Ectodermal cell (in vitro differentiated cells): ENCODE measurements at regions not wholly inside any gene's neighbourhood (a gene's known extent, or its start where the extent isn't known, plus 50 kb on each side); places are given as distances from the start of the nearest gene placed in this dataset.

Experiments used
- H3K27ac ChIP-seq: 2 replicates; pipeline ENCODE4 v1.7.0; 2013; ENCODE audit warnings: mild to moderate bottlenecking, low read depth, low read length; ENCODE audit not compliant: insufficient read depth, poor library complexity, severe bottlenecking
- H3K27me3 ChIP-seq: 2 replicates; pipeline ENCODE4 v1.7.0; 2013; ENCODE audit warnings: mild to moderate bottlenecking, low read length; ENCODE audit not compliant: insufficient read depth, control insufficient read depth, poor library complexity, severe bottlenecking
- H3K36me3 ChIP-seq: one replicate; pipeline ENCODE4 v1.7.0; 2013; ENCODE audit warnings: low read length; ENCODE audit not compliant: control insufficient read depth, insufficient read depth
- H3K4me1 ChIP-seq: one replicate; pipeline ENCODE4 v1.7.0; 2013; ENCODE audit warnings: low read length; ENCODE audit not compliant: control insufficient read depth, insufficient read depth
- H3K4me3 ChIP-seq: 2 replicates; pipeline ENCODE4 v1.7.0; 2013; ENCODE audit warnings: low read depth, low read length, control low read depth; ENCODE audit not compliant: insufficient read depth
- H3K9me3 ChIP-seq: 2 replicates; pipeline ENCODE4 v1.7.0; 2013; ENCODE audit warnings: mild to moderate bottlenecking, low read length, moderate library complexity; ENCODE audit not compliant: control insufficient read depth
- WGBS, 2 experiments: methylation state at CpG; one replicate each; pipeline ENCODE4 v1.1.7; 2013; ENCODE audit warnings: missing lambda C conversion rate in 2 of 2; 5-methylcytosine and 5-hydroxymethylcytosine counted together

DNA sequence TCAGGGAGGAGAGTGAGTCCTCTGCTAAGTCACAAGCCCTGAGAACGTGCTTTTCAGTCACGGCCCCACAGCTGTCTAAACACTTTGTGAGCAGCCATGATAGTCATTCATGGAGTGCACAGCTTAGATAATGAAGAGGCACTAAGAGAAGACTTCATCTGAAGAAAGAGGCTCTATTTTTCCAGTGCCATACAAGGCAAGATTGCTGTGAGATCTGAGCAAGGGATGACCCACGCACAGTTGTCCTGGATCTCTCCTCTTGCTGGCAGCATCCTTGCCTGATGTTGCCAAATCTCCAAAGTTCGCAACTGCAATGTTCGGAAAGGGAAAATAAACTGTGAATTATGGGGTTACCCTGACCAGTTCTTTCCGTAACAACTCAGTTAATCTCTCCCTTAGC is 418.7 kb downstream of the MEIS1 start:
- Histone ChIP-seq H3K27ac (no peak overlapping the region), H3K4me1 (peaks cover 10% of the 10 kb centered on the region), H3K4me3 (no peak overlapping the region), H3K36me3 (no peaks in the 10 kb centered on the region), H3K27me3 (no peaks in the 10 kb centered on the region), H3K9me3 (no peaks in the 10 kb centered on the region)
- WGBS, 2 experiments: 95% methylated on average over 5 to 6 of the region's 6 CpGs

DNA sequence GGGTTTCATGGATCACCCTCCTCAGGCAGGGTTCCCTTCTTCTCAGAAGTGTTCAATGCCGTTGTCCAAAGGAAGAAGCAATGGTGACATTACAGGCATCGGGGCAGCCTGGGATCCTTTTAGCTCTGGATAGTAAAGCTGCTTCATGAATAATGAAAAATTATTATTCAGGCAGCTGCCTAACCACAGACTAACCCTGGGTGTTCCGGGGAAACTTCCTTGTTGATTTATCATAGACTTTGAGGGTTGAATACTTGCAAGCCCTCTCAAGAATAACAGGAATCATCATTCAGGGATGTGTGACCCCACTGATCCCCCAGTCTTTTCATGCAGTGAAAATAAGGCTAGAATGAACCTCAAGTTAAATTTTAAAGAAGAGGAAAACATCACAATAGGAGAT is 419.4 kb downstream of the MEIS1 start:
- no peaks in the 10 kb centered on the region for H3K36me3 ChIP-seq
- peaks cover 7% of the 10 kb centered on the region for H3K4me1 ChIP-seq
- no peak overlapping the region for H3K27ac ChIP-seq
- H3K27me3 ChIP-seq: no peaks in the 10 kb centered on the region
- H3K4me3 ChIP-seq: no peak overlapping the region
- no peaks in the 10 kb centered on the region for H3K9me3 ChIP-seq
- 78 to 80% methylated on average over 3 of the region's 3 CpGs for WGBS, 2 experiments

DNA sequence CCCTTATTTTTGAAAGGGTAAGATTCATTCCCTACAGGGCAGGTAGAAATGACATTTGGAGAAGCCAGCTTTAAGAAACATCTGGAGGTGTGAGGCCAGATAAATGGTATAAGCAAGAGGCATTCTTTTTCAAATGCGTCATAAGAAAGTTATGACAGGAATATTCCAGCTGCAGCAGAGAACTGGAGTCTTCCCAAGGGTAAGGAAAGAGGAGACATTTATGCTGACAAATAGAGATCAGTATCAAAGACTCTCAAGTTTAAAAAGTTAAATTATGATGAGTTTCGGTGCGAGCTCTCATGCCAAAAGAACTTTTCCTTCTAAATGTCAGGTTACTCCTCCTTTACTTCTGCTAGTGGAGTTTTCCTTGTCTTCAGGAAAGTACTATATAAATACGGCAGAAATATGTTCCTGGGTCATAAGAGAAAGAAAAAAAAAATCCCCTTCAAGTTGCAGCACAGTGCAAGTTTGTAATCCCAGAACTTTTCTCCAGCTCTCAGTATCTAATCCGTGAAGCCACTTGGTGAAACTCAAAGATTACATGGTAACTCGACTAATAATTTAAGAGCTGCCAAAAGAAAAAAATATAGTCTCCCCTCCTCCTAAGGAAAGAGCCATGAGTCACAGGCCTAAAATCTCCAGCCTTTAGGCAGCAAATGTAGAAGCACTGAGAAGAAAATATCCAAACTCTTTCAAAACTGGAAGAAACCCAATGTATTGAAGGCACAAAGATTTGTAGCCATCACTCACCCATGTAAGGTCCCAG is 428.1 kb downstream of the MEIS1 start:
- no peak overlapping the region for H3K4me3 ChIP-seq
- H3K27ac ChIP-seq: no peak overlapping the region
- WGBS, 2 experiments: 93 to 95% methylated on average over 6 of the region's 6 CpGs
- no peaks in the 10 kb centered on the region for H3K9me3 ChIP-seq
- H3K27me3 ChIP-seq: no peaks in the 10 kb centered on the region
- H3K4me1 ChIP-seq: peaks cover 13% of the 10 kb centered on the region
- no peaks in the 10 kb centered on the region for H3K36me3 ChIP-seq

DNA sequence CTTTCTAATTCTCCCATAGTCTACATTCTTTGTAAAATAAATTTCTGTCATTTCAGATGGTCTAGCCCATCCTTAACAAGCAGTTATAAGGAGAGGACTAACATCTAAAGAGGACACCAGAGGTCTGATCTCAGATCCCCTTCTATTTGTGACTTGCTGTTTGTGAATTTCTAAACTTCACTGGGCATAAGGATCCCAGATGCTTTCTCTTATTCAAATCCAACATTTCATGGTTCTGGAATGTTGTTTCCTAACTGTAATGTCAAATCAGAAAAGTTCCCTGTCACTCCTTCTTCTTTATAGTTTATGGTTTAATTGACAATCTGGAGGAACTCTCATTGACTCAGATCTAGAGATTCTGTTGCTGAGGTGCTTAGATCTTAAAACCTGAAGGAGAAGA is 430.2 kb downstream of the MEIS1 start:
- Histone ChIP-seq H3K4me3 (no peak overlapping the region), H3K27me3 (no peaks in the 10 kb centered on the region), H3K36me3 (no peaks in the 10 kb centered on the region), H3K27ac (no peak overlapping the region), H3K4me1 (peaks cover 13% of the 10 kb centered on the region), H3K9me3 (no peaks in the 10 kb centered on the region)

DNA sequence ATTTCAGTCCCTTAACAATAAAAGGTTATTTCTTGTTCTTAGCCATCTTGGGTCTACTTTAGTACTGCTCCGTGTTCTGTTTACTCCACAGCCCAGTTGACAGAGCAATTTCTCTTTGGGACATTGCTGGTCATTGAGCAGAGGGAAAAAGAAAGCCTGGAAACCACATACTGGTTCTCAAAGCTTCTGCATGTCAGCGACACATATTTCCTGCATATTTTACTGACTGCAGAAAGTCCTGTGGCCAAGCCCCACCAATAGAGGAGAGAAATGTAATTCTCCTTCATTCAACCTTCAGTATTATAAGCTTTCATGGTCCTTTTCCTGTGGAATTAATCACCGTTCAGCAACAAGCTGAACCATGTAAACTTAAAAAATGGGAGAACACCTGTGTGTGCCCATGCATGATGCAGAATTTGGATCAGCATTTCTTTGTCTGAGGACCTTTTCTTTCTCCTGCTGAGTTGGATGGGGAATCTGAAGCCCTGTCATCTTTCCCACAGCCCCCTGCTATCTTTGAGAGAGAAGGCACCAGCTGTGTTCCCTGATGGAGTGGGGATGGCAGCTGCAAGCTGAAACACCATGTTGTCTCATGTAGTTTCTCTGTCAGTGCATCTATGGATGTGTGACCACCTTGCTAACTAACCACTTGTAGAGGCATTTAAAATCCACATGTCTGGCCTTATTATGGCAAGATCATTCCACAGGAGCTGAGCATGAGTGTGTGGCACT is 431.6 kb downstream of the MEIS1 start:
- Histone ChIP-seq H3K4me1 (peaks cover 13% of the 10 kb centered on the region), H3K4me3 (no peak overlapping the region), H3K36me3 (no peaks in the 10 kb centered on the region), H3K27ac (no peak overlapping the region), H3K27me3 (no peaks in the 10 kb centered on the region), H3K9me3 (no peaks in the 10 kb centered on the region)
- WGBS, 2 experiments: 92 to 93% methylated on average over 3 of the region's 3 CpGs

DNA sequence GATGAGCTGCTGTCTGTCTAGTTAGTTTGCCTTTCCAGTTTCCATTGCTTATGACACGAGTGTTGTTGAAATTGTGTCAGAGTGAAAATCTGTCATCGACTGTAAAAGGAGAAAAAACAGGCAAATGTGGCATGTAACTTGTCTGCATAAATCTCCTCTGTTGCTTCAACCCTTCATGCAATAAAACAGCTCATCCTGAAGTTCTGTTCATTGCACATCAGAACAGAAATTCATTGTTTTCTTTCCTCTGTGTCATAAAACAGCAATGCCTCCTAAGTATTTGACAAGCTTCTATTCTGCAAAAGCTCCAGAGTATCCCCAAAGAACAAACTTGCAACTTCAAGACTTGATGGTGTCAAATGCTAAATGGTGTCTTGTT is 432.1 kb downstream of the MEIS1 start:
- Histone ChIP-seq H3K4me1 (peaks cover 13% of the 10 kb centered on the region), H3K27me3 (no peaks in the 10 kb centered on the region), H3K27ac (no peak overlapping the region), H3K36me3 (no peaks in the 10 kb centered on the region), H3K4me3 (no peak overlapping the region), H3K9me3 (no peaks in the 10 kb centered on the region)
- WGBS, 2 experiments: 91 to 96% methylated on average over 2 of the region's 2 CpGs

DNA sequence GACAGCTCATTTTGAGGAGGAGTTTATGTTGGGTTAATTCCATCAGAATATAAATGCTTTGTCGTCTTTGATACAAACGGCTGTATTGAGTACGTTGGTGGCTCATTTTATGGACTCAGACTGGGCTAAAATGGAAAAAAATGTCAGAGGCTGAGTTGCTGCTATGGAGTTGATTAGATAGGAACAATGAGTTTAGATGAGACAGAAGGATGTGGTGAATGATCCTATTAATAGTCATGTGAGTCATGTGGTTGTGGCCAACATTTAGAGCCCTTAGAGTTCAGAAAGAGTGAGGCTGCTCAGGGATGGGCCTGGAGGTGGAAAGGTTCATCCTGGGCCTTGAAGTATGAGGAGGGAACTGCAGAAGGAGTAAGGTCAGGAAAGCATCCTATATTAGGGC is 434.2 kb downstream of the MEIS1 start:
- Histone ChIP-seq H3K4me3 (no peak overlapping the region), H3K36me3 (no peaks in the 10 kb centered on the region), H3K27me3 (no peaks in the 10 kb centered on the region), H3K4me1 (peaks cover 17% of the 10 kb centered on the region), H3K27ac (no peak overlapping the region), H3K9me3 (no peaks in the 10 kb centered on the region)
- 96% methylated on average over 3 of the region's 3 CpGs for WGBS, 2 experiments

DNA sequence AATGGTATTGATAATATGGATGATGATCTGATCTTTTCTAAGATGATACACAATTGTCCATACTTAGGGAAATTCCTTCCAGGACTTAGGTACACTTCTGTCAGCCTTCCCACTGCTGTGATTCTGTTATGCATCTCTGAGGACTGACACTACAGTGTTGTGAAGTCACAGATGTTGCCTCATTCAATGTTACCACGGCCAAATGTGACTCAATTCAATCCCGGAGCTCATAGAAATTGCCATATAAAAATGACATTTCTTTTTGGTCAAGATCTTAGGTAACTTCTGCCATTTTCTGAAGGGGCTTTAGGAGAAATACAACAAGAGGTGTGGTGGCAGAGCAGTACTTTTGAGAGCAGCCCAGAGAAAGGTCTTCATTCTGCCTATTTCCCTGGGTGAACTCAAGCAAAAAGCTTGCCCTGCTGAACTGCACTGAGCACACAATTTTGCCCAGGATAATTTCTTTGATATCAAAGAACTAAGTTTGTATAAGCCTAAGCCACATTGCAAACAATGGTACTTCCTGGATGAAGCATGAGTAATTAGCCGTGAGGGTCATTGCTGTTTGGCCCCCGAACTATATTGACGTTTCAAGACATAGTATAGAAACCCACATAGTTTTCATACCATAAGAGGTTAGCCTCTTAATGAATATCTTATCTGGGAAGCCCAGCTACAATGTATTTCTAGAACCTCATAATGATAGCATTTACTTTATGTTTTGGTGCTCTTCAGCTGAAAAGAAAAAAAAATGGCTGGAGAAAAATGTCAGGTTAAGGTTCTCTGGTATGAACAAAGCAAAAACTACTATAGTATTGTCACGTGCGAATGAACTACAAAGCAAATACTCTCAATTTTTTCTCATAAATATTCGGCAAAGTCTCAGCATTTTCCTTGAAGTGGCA is 437.4 kb downstream of the MEIS1 start:
- WGBS, 2 experiments: 93 to 95% methylated on average over 8 of the region's 8 CpGs
- Histone ChIP-seq H3K27ac (no peak overlapping the region), H3K36me3 (no peaks in the 10 kb centered on the region), H3K4me3 (no peak overlapping the region), H3K27me3 (no peaks in the 10 kb centered on the region), H3K4me1 (peaks cover 8% of the 10 kb centered on the region), H3K9me3 (no peaks in the 10 kb centered on the region)

DNA sequence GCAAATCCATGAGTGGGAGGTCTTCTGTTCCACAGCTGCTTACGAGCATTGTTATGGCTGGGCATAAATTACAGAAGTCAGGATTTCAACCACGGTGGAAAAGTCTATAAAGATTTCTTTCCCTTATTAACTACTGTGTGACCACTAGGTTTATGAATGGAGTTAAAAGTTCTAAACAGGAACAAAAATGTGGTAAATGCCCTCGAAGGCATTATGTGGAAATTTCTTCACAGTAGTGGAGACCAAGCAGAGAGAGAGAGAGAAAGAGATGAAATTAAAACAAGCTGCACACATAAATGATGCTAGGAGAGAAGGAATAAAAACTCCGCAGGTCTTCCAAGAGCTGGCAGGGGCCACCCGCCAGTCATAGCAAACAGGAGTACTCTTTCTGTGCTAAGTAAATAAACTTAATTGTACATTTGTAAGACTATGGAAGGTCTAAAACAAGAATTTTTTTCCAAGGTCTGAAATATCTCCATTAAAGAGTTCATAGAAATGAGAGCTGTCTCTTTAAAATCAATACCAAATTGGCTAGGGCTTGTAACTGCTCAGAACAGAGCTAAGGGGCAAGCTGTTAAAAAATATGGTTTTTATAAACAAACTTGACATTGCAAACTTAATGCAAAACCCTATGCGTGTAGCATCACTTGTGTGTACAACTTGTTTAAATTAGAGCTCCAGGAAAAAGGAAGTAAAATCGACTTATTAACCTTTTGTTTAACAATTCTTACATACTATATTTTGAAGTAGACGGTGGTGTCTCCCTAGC is 438.2 kb downstream of the MEIS1 start:
- 84 to 92% methylated on average over 5 to 8 of the region's 8 CpGs for WGBS, 2 experiments
- H3K27ac ChIP-seq: no peak overlapping the region

More for the DNA sequence above, 438.2 kb downstream of the MEIS1 start:
- Histone ChIP-seq H3K36me3 (no peaks in the 10 kb centered on the region), H3K4me1 (peaks cover 4% of the 10 kb centered on the region), H3K9me3 (no peaks in the 10 kb centered on the region), H3K27me3 (no peaks in the 10 kb centered on the region), H3K4me3 (no peak overlapping the region)
